Superior temporal gyrus (tissue), 1 donor: ENCODE measurements at regions not wholly inside any gene's neighbourhood (a gene's known extent, or its start where the extent isn't known, plus 50 kb on each side); places are given as distances from the start of the nearest gene placed in this dataset.

Experiments
- DNase-seq: peaks from one replicate; pipeline ENCODE4 v3.0.0-alpha.2; 2016; ENCODE audit errors: extremely low spot score

DNA sequence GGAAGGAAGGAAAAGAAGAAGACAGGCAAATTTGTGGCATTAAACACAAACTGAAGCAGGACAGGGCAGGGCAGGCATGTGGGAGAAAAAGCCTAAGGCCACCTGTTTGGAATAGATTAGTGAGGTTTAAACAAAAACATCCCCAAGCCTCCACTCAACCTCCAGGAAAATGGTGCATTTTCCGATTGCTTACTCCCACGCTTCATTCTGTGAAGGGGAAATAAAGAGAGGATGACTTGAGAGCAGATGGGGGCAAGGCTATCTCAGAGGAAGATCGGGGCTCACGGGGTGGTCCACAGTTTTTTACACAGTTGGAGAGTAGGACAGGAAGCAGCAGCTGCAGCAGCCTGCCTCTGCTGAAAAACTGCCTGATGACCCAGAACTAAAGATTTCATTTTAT is 250.9 kb downstream of the DUSP6 start:
- DNase-seq = no peak

- no peak for DNase-seq
These were observed 253.7 kb downstream of the DUSP6 start for GRCh38 chr12:89098441-89099112.

DNA sequence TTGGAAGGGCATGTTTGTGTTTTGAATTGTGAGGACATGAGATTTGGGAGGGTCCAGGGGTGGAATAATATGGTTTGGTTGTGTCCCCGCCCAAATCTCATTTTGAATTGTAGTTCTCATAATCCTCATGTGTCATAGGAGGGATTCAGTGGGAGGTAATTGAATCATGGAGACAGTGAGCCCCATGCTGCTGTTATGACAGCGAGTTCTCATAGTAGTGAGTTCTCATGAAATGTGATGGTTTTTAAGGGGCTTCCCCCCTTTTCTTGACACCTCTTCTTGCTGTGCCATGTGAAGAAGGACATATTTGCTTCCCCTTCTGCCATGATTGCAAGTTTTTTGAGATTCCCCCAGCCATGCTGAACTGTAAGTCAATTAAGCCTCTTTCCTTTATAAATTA is 260.0 kb downstream of the DUSP6 start:
- no peak for DNase-seq

GRCh38 chr12:89091293-89091841 is 260.9 kb downstream of the DUSP6 start:
- no peak for DNase-seq

- DNase-seq = no peak
These were observed 263.0 kb downstream of the DUSP6 start for GRCh38 chr12:89089264-89089663.

- DNase-seq = no peak
These were observed 264.4 kb downstream of the DUSP6 start for GRCh38 chr12:89087876-89088275.

- no peak for DNase-seq
These were observed 265.0 kb downstream of the DUSP6 start for GRCh38 chr12:89087149-89087825.

GRCh38 chr12:89085421-89085820 is 266.9 kb downstream of the DUSP6 start:
- no peak for DNase-seq

DNA sequence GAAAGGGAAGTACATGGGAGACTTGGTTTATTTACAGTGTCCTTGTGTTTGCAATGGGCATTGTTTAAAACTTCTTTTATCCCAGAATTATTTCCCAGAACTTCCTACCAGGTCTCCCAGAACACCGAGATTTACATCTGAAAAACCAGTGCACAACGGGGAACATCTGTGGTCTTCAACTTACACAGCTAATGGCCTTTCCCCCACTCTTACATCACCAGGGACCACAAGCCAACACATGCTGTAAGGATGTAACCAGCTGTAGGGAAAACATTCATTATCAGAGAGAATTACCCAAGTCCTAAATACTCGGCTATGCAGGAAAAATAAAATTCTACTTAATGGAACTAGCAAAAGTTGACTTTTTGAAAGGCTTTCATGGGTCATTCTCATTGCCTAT is 267.6 kb downstream of the DUSP6 start:
- DNase-seq = no peak

- no peak for DNase-seq
These were observed 268.8 kb downstream of the DUSP6 start for GRCh38 chr12:89083491-89083890.

- no peak for DNase-seq
These were observed 269.9 kb downstream of the DUSP6 start for GRCh38 chr12:89082370-89082753.

DNA sequence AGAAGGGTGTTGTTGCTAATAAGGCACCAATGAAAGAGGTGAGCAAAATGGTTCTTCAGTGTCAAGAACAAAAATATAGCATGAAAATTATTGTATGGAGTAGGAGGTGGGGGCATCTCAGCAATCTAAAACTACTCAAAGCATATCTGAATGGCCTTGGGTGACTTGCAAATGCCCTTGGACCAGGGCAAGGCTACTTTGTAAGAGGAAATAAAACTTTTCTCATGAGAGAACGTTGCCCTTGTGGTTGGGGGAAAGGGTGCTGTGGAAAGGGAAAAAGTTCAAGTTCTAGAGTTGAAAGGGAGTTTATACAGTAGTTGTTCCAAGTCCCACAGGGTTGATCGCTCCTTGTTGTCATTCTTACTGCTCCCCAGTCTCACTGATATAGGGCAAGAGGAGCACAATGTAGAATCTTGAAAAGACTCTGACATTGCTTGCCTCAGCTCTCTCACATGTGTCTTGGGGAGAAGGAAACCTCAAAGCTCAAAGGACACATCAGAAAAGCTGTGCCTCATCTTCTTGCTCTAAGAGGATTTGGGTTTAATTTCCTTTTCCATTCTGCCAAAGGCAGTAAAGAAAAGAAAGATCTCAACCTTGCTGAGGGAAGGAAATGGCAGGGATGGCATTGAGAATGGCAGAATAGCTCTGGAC is 270.5 kb downstream of the DUSP6 start:
- no peak for DNase-seq

DNA sequence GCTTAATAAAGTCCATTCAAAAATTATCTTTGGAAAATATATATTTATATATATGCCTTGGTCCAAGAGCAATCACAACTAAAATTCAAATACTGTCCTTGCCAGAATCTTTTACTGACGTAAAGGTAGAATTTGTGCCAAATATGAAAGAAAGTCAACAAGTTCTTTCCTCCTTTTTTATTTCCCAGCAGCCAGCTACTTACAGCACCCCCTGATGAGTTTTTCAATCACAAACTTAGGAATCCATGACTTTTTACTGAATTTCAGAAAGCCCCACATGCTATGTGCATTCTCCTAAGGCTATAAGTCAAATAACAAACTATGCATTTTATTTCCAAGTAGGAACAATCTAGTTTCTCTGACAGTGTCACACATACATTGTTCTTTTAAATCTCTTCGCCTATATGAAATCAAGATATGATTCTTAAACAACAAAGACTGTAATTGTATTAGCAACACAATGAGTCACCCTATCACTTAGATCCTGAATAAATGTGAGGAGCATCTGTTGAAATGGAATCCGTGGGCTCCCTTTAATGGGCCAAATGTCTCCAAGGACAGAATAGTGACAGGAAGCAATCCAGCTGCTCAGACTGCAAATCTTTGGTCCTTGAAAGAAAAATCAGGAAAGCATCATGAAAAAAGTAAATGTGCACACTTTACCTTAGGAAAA is 271.4 kb downstream of the DUSP6 start:
- DNase-seq = no peak

DNA sequence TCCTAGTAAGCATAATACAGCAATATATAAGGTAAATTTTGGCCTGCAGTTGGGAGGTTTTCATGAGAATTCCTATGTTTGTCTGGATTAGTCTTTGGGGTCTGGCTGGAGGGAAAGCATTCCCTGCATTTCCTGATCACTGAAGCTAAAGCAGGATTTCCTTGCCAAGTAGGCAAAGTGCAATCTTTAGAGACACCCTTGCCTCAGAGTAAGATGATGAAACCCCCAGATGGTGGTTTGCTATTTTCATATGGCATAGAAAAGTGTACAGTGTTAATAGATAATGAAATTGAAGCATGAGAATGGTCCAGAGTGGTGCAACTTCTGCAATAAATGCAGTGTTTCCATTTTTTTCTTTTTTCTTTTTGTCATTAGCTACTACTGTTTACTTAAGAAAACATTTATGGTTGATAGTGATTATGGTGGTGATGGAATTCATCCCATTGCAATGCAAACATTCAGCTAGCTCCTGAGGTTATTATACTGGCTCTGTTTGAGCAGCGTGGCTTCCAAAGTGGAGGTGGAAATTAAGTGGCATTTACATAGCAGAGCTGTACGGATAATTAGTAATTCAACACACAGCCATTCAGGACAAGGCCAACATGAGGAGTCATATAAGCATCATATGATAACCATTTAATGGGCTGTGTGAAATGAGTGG is 276.3 kb downstream of the DUSP6 start:
- no peak for DNase-seq

DNA sequence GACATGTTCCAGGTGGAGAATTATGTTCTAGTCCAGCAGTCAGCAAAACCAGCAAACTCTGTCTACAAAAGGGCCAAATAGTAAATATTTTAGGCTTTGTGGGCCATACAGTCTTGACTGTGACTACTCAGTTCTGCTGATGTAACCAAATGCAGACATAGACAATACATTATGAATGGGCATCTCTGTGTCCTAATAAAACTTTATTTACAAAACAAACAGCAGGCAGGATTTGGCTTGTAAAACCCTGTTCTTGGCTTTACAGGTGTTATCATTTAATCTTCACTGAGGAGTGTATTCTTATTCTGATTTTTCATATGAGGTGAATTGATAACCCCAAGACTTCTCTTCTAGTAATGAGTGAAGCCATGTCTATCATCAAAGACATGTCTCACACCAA is 278.6 kb downstream of the DUSP6 start:
- DNase-seq = no peak

GRCh38 chr12:89073027-89073398 is 279.3 kb downstream of the DUSP6 start:
- DNase-seq = no peak

DNA sequence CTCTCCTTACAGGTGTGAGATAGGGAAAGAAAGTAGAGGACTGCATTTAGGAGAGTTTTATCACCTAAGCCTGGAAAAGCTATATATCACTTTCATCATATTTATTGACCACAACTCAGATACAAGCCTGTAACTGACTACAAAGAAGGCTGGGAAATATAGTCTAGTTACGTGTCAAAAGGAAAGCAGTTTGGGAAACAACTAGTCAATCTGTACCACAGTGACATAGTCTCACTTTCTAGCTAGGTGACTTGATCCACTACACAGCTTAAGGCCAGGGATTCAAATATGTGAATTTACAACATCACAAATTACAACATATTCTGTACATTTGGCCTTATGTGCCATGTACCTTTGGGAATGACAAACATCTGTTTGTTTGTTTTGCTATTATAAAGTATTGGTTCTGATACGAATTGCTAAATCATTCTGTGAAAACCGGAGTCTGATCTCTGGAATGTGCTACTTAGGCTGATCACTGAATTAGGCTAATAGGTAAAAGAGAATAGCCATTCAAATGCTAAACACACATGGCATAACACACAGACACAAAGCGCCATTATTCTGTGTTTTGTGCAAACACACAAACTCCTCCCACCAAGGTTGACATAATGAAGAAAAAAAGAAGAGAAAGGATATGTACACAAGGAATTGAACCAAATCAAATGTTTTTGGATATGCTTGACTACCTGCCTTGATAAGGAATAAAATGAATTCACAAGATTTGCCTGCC is 279.8 kb downstream of the DUSP6 start:
- DNase-seq = no peak

DNA sequence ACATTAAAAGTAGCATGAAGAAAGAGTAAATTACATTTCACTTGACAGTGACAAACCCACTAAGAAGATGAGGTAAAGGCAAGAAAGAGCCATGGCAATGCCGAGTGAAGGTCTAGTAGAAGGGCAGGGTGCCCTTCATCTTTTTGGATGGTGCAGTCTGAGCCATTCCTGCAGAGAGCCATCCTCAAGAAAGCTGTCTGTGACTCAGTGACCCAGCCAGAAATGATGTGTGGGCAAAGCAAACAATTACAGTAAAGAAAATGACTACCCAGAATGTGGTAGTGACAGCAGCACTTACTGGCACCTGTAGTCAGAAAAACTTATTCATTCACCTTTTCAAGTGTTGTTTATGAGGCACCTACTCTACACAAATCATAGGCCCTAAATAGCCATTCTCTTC is 281.7 kb downstream of the DUSP6 start:
- no peak for DNase-seq

DNA sequence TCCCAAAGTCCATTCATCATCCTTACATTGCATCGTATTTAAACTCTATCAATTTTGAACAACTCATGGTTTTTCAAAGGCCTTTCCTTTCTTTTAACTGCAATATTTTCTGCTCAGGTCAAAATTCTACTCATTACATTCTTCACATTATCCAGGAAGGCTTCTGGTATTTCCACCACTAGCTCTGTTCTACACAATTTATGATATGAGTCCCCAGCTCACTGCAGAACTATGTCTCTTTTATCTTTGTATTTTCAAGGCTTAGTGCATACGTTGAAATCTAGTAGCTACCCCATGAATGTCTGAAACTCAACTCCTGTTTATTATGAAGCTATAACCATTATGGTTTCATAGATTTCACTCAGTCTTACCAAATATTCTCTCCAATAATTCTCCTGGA is 282.9 kb downstream of the DUSP6 start:
- no peak for DNase-seq

DNA sequence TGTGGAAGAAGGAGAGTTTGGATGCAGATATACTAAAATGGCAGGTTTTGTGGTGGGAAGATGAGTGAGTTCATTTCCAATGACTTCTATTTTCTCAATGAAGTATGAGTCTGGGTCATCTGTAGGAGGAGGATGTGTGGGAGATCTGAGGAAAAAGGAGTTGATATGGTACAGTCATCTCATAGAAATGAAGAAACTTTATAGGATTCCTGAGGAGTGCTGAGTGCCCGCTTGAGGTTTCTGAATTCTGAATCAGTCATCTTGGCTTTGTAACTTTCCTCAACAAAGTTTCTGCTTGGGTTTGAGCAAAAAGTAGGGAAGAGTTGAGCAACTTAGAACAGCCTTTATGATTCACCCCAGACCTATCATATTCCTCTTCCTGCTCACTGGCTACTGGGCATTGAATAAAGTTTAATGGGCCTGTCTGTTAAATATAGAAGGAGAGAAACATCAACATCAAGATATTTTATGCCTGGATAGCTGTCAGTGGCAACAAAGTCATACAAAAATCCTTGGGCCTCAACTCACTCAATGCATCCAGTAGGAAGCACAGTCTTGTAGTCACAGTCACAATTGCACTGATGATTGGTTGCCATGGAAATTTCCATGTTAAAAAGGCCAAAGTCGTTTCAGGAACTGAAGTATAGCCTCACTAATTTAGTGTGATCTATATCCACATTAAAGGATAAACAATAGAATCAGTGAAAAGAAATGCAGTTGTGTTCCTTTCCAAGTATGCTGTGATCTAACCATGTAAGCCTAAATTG is 284.7 kb downstream of the DUSP6 start:
- DNase-seq = no peak
